GM21825 (cell line): ENCODE measurements at regions not wholly inside any gene's neighbourhood (a gene's known extent, or its start where the extent isn't known, plus 50 kb on each side); places are given as distances from the start of the nearest gene placed in this dataset.
"Not testable (repeated sequence)": the region's sequence is repeated elsewhere in the genome, so short reads cannot be mapped to it uniquely, and the experiment has no call there.

Experiments used
- ATAC-seq: cut with Tn5 transposase; IDR thresholded peaks from one replicate; pipeline ENCODE4 v1.9.1; 2021; ENCODE audit warnings: mild to moderate bottlenecking, moderate library complexity; ENCODE audit not compliant: unreplicated experiment

DNA sequence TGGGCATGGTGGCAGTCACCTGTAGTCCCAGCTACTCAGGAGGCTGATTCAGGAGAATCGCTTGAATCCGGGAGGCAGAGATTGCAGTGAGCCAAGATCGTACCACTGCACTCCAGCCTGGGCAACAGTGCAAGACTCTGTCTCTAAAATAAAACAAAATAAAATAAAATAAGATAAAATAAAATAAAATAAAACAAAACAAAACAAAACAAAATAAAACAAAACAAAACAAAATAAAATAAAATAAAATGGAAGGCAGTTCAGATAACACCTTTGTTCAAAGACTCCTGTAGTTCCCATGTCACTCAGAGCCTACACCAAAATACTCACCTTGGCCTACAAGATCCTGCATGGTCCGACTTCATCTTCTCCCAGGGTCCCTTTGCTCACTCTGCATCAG is 61.3 kb downstream of the SYF2 start:
- not testable (repeated sequence) for ATAC-seq

DNA sequence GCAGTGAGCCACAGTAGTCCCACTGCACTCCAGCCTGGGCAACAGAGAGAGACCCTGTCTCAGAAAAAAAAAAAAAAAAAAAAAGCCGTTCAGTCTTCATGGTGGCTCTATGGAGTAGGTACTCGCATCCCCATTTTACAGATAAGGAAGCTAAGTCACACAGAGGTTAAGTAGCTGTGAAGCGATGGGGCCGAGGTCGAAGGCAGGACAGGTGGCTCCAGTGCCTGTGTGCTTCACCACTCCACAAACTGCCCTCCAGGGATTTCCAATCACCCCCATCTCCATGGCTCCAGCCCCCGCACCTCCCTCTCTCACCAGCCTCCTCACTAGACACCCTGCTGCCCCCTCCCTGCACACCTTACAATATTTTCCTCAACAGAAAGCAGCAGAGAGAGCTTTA is 61.9 kb downstream of the SYF2 start:
- ATAC-seq, result no peak

DNA sequence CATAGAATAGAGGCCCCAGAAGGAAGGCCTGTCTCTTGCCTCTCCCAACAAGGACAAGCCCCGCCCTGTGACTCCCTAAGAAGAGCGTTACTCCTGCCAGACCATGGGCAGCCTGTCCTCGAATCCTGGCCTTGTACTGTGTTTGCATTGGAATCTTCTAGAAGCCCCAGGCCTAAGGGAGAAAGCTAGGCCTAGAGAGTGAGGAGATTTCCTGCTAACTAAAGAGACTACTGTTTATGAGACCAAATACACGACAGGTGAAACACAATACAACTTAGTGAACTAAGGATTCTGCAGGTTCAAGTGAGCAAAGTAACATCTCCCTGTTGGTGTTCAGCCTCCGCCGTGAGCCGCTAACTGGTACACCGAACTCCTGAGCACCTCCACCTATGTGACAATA is 62.7 kb downstream of the SYF2 start:
- no peak for ATAC-seq

GRCh38 chr1:25169168-25169567 is 63.1 kb downstream of the SYF2 start:
- ATAC-seq, result no peak

- no peak for ATAC-seq
These were observed 63.9 kb downstream of the SYF2 start for GRCh38 chr1:25168193-25169071.

DNA sequence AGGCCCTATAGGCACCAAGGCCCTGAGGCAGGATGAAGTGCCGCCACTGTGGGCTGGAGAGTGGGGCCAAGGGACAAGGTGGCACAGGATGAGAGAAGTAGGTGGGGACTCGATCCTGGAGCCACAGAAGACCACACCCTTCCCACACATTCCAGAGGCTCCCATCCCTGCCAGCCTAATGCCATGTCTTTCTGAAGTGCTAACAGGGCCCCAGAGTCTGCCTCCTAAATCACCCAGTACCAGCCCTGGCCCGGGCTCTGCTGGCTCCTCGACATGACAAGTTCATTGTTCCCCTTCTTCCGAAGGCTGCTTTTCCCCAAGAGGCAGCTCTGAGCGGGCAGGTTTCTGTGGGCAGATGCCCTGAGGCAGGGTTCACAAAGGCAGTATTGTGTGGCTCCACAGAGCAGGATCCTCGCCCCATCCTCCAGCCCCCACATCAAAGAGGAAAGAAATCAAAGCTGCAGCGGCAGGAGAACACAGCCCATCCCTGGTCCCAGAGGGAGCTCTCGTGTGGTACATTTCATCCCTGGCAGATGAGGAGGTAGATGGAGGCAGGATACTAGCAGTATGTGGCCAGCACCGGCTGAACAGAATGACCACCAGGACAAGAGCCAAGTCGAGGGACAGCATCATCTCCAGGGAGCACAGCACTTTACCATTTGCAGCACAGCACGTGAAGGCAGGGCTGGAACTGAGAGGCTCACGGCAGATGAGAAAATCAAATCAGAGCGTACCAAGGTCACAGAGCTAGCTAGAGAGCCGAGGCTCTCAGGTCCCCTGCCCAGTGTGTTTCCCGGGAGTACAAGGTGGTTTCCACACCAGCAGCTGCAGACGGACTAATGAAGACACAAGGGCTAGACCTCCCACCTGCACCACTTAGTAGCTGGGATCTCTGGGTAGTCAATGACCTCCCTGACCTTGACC is 64.8 kb downstream of the SYF2 start:
- ATAC-seq, result no peak

DNA sequence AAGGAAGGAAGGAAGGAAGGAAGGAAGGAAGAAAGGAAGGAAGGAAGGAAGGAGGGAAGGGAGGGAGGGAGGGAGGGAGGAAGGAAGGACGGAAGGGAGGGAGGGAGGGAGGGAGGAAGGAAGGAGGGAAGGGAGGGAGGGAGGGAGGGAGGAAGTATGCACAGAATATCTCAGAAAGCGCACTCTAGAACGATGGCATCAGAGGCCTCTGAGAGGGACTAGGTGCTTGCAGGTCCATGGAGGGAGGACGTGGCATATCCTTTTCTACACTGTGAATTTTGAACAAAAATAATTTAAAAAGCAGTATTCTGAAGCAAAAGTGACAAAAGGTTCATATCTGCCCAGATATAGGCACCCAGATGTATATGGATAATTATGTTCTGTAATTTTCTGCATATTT is 65.5 kb downstream of the SYF2 start:
- no peak for ATAC-seq

- ATAC-seq, result no peak
These were observed 68.3 kb downstream of the SYF2 start for GRCh38 chr1:25163986-25164385.

- ATAC-seq, result no peak
These were observed 70.3 kb downstream of the SYF2 start for GRCh38 chr1:25161981-25162380.

GRCh38 chr1:25157846-25158245 is 74.5 kb downstream of the SYF2 start:
- ATAC-seq, result no peak

DNA sequence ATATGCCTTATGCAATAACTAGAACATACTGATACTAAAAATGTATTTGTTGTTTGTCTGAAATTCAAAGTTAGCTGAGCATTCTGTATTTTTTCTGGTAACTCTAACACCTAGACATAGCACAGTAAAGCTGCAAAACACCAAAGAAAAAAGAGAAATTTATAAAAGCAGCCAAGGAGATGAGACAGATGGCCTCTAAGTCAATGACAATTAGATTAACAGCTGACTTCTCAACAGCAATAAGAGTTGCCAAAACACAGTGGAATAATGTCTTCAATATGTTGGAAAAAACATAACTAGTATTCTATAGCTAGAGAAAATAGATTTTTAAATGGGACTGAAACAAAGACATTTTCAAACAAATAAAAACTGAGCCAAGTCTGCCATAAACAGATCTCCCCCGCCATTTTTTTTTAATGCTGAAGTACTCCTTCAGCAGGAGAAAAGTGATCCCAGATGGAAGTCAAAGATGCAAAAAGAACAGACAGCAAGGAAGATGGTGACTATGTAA is 81.3 kb downstream of the SYF2 start:
- ATAC-seq, result no peak

GRCh38 chr1:25148673-25149300 is 83.5 kb downstream of the SYF2 start:
- ATAC-seq, result no peak

GRCh38 chr1:25146451-25146855 is 85.8 kb downstream of the SYF2 start:
- ATAC-seq, result no peak

GRCh38 chr1:25145775-25146393 is 86.4 kb downstream of the SYF2 start:
- ATAC-seq, result no peak

DNA sequence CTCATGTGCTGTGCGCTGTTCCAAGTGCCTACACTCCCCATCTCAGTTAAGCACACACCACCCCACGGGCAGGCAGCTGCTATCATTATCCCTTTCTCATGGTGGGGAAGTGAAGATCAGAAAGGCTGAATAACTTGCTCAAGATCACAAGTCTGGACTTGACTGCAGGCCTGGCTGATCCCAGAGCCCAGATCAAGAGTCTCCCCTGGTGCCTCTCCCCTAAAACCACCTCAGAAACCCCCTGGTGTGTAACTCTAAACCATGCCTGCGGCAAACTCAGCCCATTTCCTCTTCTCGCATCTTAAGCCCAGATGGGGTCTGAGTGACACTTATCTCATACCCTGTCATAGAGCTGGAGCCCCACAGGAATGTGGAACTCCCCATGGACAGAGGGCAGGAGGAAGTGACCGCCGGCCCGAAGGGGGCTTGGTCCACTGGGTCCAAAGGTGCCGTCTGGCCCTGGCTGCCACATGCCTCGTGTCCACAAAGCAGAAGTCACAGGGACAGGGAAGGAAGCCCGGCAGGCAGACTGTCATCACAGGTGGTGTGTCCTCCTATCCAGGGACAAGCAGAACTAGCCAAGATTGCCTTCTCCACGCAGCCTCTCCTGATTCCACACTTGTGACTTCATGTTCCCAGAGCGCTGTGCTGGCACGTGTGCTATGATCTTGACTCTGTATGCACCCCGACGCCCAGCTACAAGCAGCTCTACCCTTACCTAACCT is 92.1 kb downstream of the SYF2 start:
- peak; percentile 67 for ATAC-seq

DNA sequence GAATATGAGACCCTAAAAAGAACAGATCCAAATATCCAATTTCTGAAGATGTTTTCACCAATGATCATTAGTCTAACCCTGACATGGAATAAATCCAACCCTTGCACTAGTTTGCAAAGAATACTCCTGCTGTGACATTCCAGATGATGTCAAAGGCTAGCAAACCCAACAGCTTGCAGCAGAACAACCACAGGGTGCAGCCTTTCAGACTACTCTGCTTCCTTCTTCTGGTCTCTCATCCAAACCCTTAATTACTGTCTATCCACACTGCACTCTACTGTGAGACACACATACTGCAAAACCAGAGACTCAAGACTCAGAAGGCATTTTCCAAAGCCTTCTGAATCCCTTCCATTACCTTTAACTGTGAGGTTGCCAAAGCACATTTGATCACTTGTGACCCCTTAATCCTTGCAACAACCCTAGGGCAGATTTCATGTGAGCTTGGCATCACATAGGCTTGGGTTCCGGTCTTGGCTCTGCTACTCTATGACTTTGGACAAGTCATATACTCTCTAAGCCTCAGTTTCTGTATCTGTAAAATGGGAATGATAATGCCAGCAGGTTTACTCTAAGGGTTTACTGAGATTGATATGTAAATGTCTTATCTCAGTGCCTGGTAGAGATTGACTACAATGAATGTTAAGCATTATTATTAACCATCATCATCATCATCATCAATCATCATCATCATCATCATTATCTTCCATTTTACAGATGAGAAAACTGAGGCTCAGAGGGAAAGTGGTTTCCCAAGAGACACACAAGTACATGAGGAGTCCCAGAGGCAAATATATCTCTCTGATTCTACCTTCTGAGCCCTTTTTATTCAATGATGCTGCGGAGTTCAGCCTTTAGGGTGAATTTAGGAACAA is 94.5 kb downstream of the SYF2 start:
- no peak for ATAC-seq

- ATAC-seq, result no peak
These were observed 95.2 kb downstream of the SYF2 start for GRCh38 chr1:25137106-25137505.

- ATAC-seq, result no peak
These were observed 96.4 kb downstream of the SYF2 start for GRCh38 chr1:25135909-25136308.

DNA sequence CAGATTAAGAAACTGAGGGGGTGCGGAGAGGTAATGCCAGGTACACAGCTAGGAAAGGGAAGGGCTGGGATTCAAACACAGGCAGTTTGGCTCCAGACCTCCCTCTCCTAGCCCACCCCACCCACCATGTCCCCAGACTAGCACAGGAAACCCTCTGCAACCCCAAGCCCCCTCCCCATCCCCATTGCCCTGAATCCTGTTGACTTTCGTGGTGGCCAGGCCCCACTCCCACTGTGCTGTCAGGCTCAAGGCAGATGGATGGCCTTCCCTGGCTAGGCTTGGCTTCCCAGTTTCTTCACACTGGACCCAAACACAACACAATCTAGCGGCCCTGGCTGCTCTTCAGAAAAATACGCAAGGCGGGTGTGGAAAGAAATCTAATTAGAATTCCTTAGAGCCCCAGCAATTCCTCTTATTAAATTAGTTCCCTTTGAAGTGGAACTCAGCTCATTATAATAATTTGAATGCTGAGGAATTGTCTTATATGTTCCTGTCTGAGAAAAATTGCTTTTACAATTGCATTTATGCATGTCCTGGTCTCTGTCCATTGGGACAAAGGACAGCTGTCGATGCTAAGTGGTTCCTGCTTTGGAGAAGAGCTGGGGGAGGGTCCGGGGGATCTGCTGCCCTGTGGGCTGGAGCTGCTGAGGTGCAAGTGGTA is 97.4 kb downstream of the SYF2 start:
- ATAC-seq, result no peak
